WTC11 (cell line): ENCODE measurements at regions not wholly inside any gene's neighbourhood (a gene's known extent, or its start where the extent isn't known, plus 50 kb on each side); places are given as distances from the start of the nearest gene placed in this dataset.
A peak's percentile ranks its signal among the peaks of the same experiment; 100 is the strongest.

ENCODE experiments used
- ATAC-seq: fragments of 200-7000 bp; cut with Tn5 transposase; 2 replicates; pipeline ENCODE4 v1.10.0; 2021; ENCODE audit warnings: mild to moderate bottlenecking, moderate library complexity
- CTCF ChIA-PET: fragments of 300-600 bp; sonication (Branson Sonifier 250); formaldehyde crosslinking; loops from one replicate; lab custom pipeline; 2021; ENCODE audit warnings: antibody characterized with exemption; lab: Charles Lee
- POLR2A ChIA-PET: fragments of 350-600 bp; sonication (Branson Sonifier 250); formaldehyde crosslinking; loops from one replicate; lab custom pipeline; 2021; ENCODE audit warnings: antibody characterized with exemption; lab: Charles Lee
- DNase-seq: peaks from one replicate; pipeline ENCODE4 v3.0.0; 2021; ENCODE audit warnings: low spot score
- H3K27ac Mint-ChIP-seq: 2 replicates; pipeline ENCODE4 v1.8.0; 2021; ENCODE audit warnings: mixed read lengths
- H3K27me3 Mint-ChIP-seq: 2 replicates; pipeline ENCODE4 v1.8.0; 2021; ENCODE audit warnings: low read depth, mild to moderate bottlenecking, moderate library complexity, mixed read lengths
- H3K36me3 Mint-ChIP-seq: 2 replicates; pipeline ENCODE4 v1.8.0; 2021; ENCODE audit warnings: mixed read lengths
- H3K4me1 Mint-ChIP-seq: 2 replicates; pipeline ENCODE4 v1.8.0; 2022; ENCODE audit warnings: mixed read lengths
- H3K4me3 Mint-ChIP-seq: 2 replicates; pipeline ENCODE4 v1.8.0; 2021; ENCODE audit warnings: mild to moderate bottlenecking, moderate library complexity, mixed read lengths
- H3K9me3 Mint-ChIP-seq: 2 replicates; pipeline ENCODE4 v1.8.0; 2021; ENCODE audit warnings: mixed read lengths
- CREB1 ChIP-seq: sonication (generic); formaldehyde crosslinking; IDR thresholded peaks from 2 replicates; pipeline ENCODE4 v1.8.0; 2023; ENCODE audit warnings: mild to moderate bottlenecking, missing genetic modification reagents
- EMX1 ChIP-seq: fragments of 250-450 bp; sonication (Bioruptor Pico); IDR thresholded peaks from 2 replicates; pipeline ENCODE4 v1.8.0; 2021; ENCODE audit warnings: mild to moderate bottlenecking
- GABPB1 ChIP-seq: sonication (generic); formaldehyde crosslinking; IDR thresholded peaks from 2 replicates; pipeline ENCODE4 v1.8.1; 2023; ENCODE audit warnings: mild to moderate bottlenecking, missing genetic modification reagents
- HMGA2 ChIP-seq: fragments of 250-450 bp; sonication (Bioruptor Pico); IDR thresholded peaks from 2 replicates; pipeline ENCODE4 v1.4.0; 2021; ENCODE audit warnings: mild to moderate bottlenecking, moderate library complexity
- RORB ChIP-seq: fragments of 250-450 bp; sonication (Bioruptor Pico); IDR thresholded peaks from 2 replicates; pipeline ENCODE4 v1.9.0; 2021; ENCODE audit warnings: mild to moderate bottlenecking
- TCF7 ChIP-seq: sonication (generic); formaldehyde crosslinking; IDR thresholded peaks from 2 replicates; pipeline ENCODE4 v1.8.0; 2022; ENCODE audit warnings: mild to moderate bottlenecking, low read depth, missing genetic modification reagents, moderate library complexity
- TEAD4 ChIP-seq: sonication (generic); formaldehyde crosslinking; IDR thresholded peaks from 2 replicates; pipeline ENCODE4 v1.8.0; 2022; ENCODE audit warnings: mild to moderate bottlenecking, missing genetic modification reagents
- TP53 ChIP-seq: sonication (generic); formaldehyde crosslinking; IDR thresholded peaks from 2 replicates; pipeline ENCODE4 v1.8.1; 2023; ENCODE audit warnings: mild to moderate bottlenecking, missing genetic modification reagents
- TF ChIP-seq, protein P1 (sequence below): fragments of 250-450 bp; sonication (Bioruptor Pico); IDR thresholded peaks from 2 replicates; pipeline ENCODE4 v1.9.0; 2021; ENCODE audit warnings: mild to moderate bottlenecking
- TF ChIP-seq, protein P2 (sequence below): fragments of 250-450 bp; sonication (Bioruptor Pico); IDR thresholded peaks from 2 replicates; pipeline ENCODE4 v1.9.0; 2021; ENCODE audit warnings: mild to moderate bottlenecking, borderline replicate concordance
- TF ChIP-seq, protein P3 (sequence below): sonication (generic); formaldehyde crosslinking; conservative IDR thresholded peaks from 2 replicates; pipeline ENCODE4 v1.8.1; 2023; ENCODE audit warnings: mild to moderate bottlenecking, low read depth, missing genetic modification reagents, moderate library complexity

DNA sequence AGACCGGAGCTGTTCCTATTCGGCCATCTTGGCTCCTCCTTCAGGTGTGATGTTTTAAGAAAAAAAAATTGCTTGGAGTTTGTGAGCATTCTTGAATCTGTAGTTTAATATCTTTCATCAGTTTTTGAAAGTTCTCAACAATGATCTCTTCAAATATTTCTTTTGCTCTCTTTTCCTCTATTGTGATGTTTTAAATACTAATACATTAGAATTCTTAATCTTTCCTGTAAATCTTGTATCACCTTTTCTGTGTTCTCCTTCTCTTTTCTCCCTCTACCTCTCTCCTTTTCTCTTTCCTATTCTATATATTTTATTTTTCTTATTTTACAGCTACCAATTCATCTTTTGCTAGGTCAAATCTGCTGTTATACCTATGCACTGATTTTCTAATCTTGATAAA is 212.3 kb downstream of the RPS12 start:
- DNase-seq (no peak), ATAC-seq (no peak)
- ChIA-PET POLR2A (no interaction called here), CTCF (no interaction called here)
- H3K36me3 Mint-ChIP-seq, result no peaks in the 10 kb centered on the region
- no peak overlapping the region for H3K27ac Mint-ChIP-seq
- no peak for TF ChIP-seq CREB1 (CRISPR knock-in tag)
- no peak for TF ChIP-seq HMGA2 (CRISPR knock-in tag)
- no peak for TF ChIP-seq TCF7 (CRISPR knock-in tag)
- TF ChIP-seq, protein P1, sequence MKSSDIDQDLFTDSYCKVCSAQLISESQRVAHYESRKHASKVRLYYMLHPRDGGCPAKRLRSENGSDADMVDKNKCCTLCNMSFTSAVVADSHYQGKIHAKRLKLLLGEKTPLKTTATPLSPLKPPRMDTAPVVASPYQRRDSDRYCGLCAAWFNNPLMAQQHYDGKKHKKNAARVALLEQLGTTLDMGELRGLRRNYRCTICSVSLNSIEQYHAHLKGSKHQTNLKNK (CRISPR knock-in tag), result no peak
- no peak overlapping the region for H3K4me3 Mint-ChIP-seq
- H3K27me3 Mint-ChIP-seq, result no peaks in the 10 kb centered on the region
- no peaks in the 10 kb centered on the region for H3K4me1 Mint-ChIP-seq
- no peaks in the 10 kb centered on the region for H3K9me3 Mint-ChIP-seq

DNA sequence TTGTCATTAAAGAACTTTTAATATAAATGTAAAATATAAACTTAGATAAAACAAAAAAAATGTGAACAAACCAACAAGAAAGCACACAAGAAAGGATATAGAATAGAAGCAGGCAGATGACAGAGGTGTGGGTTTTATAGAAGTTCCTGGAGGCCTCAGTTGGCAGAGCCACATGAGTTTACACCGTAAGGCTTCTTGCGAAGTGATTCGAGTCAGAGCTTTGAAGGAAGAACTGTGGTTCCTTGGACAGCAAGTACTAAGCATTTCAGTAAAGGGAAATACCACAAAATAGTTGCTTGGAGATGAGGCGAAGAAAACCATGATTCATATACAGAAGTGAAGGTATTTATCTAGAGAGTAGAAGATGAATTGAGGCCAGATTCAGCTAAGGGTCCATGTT is 207.9 kb upstream of the EYA4 start:
- Mint-ChIP-seq H3K9me3 (no peaks in the 10 kb centered on the region), H3K4me3 (no peak overlapping the region), H3K4me1 (no peaks in the 10 kb centered on the region), H3K36me3 (no peaks in the 10 kb centered on the region), H3K27me3 (no peaks in the 10 kb centered on the region), H3K27ac (no peak overlapping the region)
- TF ChIP-seq TP53 (CRISPR knock-in tag) (no peak), RORB (CRISPR knock-in tag) (no peak)
- TF ChIP-seq, protein P2, sequence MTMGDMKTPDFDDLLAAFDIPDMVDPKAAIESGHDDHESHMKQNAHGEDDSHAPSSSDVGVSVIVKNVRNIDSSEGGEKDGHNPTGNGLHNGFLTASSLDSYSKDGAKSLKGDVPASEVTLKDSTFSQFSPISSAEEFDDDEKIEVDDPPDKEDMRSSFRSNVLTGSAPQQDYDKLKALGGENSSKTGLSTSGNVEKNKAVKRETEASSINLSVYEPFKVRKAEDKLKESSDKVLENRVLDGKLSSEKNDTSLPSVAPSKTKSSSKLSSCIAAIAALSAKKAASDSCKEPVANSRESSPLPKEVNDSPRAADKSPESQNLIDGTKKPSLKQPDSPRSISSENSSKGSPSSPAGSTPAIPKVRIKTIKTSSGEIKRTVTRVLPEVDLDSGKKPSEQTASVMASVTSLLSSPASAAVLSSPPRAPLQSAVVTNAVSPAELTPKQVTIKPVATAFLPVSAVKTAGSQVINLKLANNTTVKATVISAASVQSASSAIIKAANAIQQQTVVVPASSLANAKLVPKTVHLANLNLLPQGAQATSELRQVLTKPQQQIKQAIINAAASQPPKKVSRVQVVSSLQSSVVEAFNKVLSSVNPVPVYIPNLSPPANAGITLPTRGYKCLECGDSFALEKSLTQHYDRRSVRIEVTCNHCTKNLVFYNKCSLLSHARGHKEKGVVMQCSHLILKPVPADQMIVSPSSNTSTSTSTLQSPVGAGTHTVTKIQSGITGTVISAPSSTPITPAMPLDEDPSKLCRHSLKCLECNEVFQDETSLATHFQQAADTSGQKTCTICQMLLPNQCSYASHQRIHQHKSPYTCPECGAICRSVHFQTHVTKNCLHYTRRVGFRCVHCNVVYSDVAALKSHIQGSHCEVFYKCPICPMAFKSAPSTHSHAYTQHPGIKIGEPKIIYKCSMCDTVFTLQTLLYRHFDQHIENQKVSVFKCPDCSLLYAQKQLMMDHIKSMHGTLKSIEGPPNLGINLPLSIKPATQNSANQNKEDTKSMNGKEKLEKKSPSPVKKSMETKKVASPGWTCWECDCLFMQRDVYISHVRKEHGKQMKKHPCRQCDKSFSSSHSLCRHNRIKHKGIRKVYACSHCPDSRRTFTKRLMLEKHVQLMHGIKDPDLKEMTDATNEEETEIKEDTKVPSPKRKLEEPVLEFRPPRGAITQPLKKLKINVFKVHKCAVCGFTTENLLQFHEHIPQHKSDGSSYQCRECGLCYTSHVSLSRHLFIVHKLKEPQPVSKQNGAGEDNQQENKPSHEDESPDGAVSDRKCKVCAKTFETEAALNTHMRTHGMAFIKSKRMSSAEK (CRISPR knock-in tag), result no peak
- TF ChIP-seq, protein P3, sequence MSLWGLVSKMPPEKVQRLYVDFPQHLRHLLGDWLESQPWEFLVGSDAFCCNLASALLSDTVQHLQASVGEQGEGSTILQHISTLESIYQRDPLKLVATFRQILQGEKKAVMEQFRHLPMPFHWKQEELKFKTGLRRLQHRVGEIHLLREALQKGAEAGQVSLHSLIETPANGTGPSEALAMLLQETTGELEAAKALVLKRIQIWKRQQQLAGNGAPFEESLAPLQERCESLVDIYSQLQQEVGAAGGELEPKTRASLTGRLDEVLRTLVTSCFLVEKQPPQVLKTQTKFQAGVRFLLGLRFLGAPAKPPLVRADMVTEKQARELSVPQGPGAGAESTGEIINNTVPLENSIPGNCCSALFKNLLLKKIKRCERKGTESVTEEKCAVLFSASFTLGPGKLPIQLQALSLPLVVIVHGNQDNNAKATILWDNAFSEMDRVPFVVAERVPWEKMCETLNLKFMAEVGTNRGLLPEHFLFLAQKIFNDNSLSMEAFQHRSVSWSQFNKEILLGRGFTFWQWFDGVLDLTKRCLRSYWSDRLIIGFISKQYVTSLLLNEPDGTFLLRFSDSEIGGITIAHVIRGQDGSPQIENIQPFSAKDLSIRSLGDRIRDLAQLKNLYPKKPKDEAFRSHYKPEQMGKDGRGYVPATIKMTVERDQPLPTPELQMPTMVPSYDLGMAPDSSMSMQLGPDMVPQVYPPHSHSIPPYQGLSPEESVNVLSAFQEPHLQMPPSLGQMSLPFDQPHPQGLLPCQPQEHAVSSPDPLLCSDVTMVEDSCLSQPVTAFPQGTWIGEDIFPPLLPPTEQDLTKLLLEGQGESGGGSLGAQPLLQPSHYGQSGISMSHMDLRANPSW, result no peak
- no peak for DNase-seq
- CTCF ChIA-PET, result no interaction called here
- POLR2A ChIA-PET, result no interaction called here
- no peak for ATAC-seq

DNA sequence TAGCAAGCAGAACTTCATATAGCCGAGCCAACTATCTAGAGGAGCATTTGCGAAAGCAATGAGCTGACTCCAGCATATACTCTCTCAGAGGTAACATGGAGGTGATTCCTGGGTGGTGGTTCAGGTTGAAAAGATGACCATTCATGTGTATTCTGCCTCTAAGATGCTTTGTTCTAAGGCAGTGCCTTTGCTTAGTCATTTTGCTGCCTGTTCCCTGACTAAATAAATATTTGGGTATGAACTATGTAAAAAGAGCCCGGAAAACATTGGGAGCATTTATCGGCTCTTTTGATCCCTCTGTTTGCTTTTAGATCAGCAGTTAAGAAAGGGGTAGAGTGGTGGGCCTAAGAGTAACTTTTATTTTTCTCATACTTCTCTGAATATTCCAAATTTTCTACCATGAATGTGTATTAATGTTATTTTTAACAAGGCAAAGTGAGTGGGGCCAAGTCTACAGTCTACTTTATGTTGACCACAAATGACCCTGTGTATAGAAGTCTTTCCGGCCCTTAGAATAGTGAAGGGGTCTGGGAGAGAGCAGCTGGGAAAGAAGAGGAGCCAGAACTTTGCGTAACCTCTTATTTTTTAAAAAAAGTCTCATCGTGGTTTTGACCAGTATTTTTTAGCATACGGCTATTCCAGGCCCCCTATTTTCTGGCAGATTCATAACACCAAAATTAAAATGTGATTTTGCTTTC is 206.5 kb upstream of the EYA4 start:
- no peak for ATAC-seq
- POLR2A ChIA-PET, result no interaction called here

More for the DNA sequence above, 206.5 kb upstream of the EYA4 start:
- CTCF ChIA-PET, result no interaction called here
- H3K4me1 Mint-ChIP-seq, result no peaks in the 10 kb centered on the region
- H3K36me3 Mint-ChIP-seq, result no peaks in the 10 kb centered on the region
- DNase-seq, result no peak
- H3K9me3 Mint-ChIP-seq, result no peaks in the 10 kb centered on the region
- H3K27me3 Mint-ChIP-seq, result no peaks in the 10 kb centered on the region
- TF ChIP-seq TCF7 (CRISPR knock-in tag) (no peak), GABPB1 (CRISPR knock-in tag) (peak; percentile 21; the same call in 1 of the 2 replicates), EMX1 (CRISPR knock-in tag) (no peak), TEAD4 (CRISPR knock-in tag) (no peak)
- TF ChIP-seq, protein P1 (CRISPR knock-in tag), result no peak
- H3K4me3 Mint-ChIP-seq, result no peak overlapping the region
- H3K27ac Mint-ChIP-seq, result no peak overlapping the region
